GM12875 (cell line): ENCODE measurements at regions not wholly inside any gene's neighbourhood (a gene's known extent, or its start where the extent isn't known, plus 50 kb on each side); places are given as distances from the start of the nearest gene placed in this dataset.
"Not testable (repeated sequence)": the region's sequence is repeated elsewhere in the genome, so short reads cannot be mapped to it uniquely, and the experiment has no call there.

Experiments
- H3K4me3 ChIP-seq: one replicate; pipeline ENCODE4 v1.5.1; 2011; ENCODE audit warnings: low read depth, low read length, control low read depth
- CTCF ChIP-seq: IDR thresholded peaks from 2 replicates; pipeline ENCODE4 v1.5.1; 2011; ENCODE audit warnings: low read depth, mild to moderate bottlenecking, control low read depth, inconsistent platforms, low read length, moderate library complexity, borderline replicate concordance; ENCODE audit not compliant: insufficient read depth

DNA sequence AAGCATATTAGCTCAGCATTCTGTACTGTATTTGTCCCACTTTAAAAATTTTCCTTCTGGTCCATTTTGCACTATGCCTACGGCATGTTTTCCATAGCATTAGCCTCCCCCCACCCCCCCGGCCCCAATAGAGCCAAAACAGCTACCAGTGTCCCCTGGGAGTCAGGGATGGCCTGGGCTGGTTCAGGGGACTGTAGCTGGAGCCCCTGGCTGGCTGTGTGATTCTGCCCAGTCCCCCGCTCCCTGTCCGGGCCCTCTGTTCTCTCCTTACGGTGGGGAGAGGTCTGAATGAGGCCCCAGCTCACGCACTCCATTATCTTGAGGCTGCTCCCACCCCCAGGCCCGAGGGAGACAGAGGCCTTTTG lies 70.1 kb downstream of the KLF15 start:
- no peak overlapping the region for H3K4me3 ChIP-seq
- no peak for TF ChIP-seq CTCF

- no peak for TF ChIP-seq CTCF
- no peak overlapping the region for H3K4me3 ChIP-seq
Observed at GRCh38 chr3:126285369-126285768, 71.8 kb downstream of the KLF15 start.

GRCh38 chr3:126284258-126284904 lies 72.8 kb downstream of the KLF15 start:
- no peak overlapping the region for H3K4me3 ChIP-seq
- TF ChIP-seq CTCF: no peak

DNA sequence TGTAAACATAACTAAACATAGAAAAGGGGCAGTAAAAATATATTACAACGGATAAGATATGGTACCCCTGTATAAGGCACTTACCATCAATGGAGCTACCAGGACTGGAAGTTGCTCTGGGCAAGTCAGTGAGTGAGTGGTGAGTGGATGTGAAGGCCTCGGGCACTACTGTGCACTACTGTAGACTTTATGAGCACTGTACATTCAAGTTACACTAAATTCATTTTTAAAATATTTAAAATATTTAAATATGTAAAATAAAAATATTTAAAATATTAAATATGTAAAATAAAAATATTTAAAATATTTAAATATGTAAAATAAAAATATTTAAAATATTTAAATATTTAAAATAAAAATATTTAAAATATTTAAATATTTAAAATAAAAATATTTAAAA lies 73.6 kb downstream of the KLF15 start:
- H3K4me3 ChIP-seq: not testable (repeated sequence)

DNA sequence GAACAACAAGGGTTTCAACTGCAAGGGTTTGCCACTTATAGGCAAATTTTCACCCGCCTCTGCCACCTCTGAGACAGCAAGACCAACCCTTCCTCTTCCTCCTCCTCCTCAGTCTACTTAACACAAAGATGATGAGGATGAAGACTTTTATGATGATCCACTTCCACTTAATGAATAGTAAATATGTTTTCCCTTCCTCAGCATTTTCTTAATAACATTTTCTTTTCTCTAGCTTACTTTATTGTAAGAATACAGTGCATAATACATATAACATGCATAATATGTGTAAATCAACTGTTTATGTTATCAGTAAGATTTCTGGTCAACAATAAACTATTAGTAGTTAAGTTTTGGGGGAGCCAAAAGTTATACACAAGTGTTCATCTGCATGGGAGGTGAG lies 77.4 kb downstream of the KLF15 start:
- no peak overlapping the region for H3K4me3 ChIP-seq

GRCh38 chr3:126277629-126278378 lies 79.4 kb downstream of the KLF15 start:
- no peak overlapping the region for H3K4me3 ChIP-seq
- TF ChIP-seq CTCF: no peak

More for the DNA sequence above, 77.4 kb downstream of the KLF15 start:
- TF ChIP-seq CTCF: no peak

- TF ChIP-seq CTCF: no peak
- no peak overlapping the region for H3K4me3 ChIP-seq
Observed at GRCh38 chr3:126275620-126275904, 81.6 kb downstream of the KLF15 start.
